Bronchial epithelial cell (primary cell): ENCODE measurements at regions not wholly inside any gene's neighbourhood (a gene's known extent, or its start where the extent isn't known, plus 50 kb on each side); places are given as distances from the start of the nearest gene placed in this dataset.
A peak's percentile ranks its signal among the peaks of the same experiment; 100 is the strongest.

ENCODE experiments used
- DNase-seq: peaks from one replicate; pipeline ENCODE4 v3.0.0-alpha.2; 2010; ENCODE audit warnings: low read depth
- FAIRE-seq: peaks from 2 replicates; lab custom pipeline; 2011; peaks lifted over from hg19 to GRCh38; lab: Jason Lieb, UNC
- H3K27me3 ChIP-seq: 2 replicates; pipeline ENCODE4 v1.5.1; 2011; ENCODE audit warnings: low read length; ENCODE audit not compliant: control insufficient read depth, insufficient read depth
- H3K36me3 ChIP-seq: 2 replicates; pipeline ENCODE4 v1.5.1; 2011; ENCODE audit warnings: low read length; ENCODE audit not compliant: control insufficient read depth, insufficient read depth
- H3K4me3 ChIP-seq: 2 replicates; pipeline ENCODE4 v1.5.1; 2011; ENCODE audit warnings: mild to moderate bottlenecking, low read depth, low read length, control low read depth
- TF ChIP-seq, protein P1 (sequence below): IDR thresholded peaks from 2 replicates; pipeline ENCODE4 v1.5.1; 2011; ENCODE audit warnings: mild to moderate bottlenecking, moderate library complexity, low read length, control low read depth, inconsistent platforms; ENCODE audit not compliant: insufficient read depth, severe bottlenecking

DNA sequence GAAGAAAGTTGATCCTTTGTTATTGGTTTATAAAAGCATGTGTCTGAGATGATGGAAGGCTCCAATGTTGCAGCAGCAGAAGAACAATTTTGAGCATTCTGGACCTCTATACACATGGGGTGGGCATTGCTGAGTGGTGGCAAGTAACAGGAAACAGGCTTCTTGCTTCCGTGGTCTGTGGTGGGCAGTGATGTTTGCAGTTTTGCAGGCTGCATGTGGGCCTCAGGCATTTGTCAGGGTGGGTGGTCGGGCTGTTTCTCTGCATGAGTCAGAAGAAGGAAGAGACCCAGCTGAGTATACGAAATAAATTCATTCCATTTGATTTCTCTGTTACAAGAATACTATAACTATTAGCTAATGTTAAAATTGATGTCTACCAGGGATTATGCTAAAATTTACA, 239.5 kb upstream of the COL3A1 start:
- Histone ChIP-seq H3K27me3 (no peaks in the 10 kb centered on the region), H3K4me3 (no peak overlapping the region), H3K36me3 (no peaks in the 10 kb centered on the region)
- FAIRE-seq (no peak), DNase-seq (no peak)
- TF ChIP-seq, protein P1, sequence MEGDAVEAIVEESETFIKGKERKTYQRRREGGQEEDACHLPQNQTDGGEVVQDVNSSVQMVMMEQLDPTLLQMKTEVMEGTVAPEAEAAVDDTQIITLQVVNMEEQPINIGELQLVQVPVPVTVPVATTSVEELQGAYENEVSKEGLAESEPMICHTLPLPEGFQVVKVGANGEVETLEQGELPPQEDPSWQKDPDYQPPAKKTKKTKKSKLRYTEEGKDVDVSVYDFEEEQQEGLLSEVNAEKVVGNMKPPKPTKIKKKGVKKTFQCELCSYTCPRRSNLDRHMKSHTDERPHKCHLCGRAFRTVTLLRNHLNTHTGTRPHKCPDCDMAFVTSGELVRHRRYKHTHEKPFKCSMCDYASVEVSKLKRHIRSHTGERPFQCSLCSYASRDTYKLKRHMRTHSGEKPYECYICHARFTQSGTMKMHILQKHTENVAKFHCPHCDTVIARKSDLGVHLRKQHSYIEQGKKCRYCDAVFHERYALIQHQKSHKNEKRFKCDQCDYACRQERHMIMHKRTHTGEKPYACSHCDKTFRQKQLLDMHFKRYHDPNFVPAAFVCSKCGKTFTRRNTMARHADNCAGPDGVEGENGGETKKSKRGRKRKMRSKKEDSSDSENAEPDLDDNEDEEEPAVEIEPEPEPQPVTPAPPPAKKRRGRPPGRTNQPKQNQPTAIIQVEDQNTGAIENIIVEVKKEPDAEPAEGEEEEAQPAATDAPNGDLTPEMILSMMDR, result no peak

DNA sequence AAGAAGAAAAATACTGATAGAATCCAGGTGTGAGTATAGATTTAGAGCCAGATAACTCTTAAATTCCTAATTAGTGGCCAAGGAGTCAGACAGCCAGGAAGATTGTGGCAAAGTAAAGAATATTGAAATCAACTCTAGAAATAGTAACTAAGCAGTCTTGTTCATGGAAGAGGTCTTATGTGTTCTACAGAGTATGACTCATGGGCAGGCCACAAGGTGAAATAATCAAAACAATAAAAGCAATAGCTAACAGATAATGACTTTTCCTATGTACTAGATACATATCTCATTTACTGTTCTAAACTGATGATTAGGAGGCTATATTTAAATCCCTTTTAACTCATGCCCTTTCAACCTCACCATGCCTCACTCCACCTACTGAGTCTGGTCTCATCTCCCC, 227.4 kb upstream of the COL3A1 start:
- Histone ChIP-seq H3K27me3 (no peaks in the 10 kb centered on the region), H3K36me3 (no peaks in the 10 kb centered on the region), H3K4me3 (no peak overlapping the region)
- DNase-seq, result peak; percentile 37
- no peak for FAIRE-seq
- TF ChIP-seq, protein P1, result no peak

DNA sequence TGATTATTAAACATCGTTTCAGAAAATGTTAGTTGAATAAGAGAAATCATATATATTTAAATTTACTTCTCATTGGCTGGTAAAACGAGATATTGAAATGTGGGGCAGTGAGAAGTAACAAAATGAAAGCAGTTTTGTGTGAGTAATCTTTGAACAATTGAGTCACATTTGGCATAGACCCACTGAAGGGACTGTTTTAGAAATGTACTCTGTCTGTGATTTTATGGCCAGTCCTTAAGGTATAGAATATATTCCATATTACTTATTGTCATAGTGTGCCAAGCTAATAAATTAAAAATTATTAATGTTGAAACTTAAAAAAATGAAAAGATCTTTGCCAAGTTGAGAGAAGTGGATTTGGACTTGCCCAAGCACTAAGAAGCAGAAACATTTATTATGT, 222.4 kb upstream of the COL3A1 start:
- FAIRE-seq (no peak), DNase-seq (peak; percentile 5)
- TF ChIP-seq, protein P1, result no peak
- Histone ChIP-seq H3K36me3 (no peaks in the 10 kb centered on the region), H3K27me3 (no peaks in the 10 kb centered on the region), H3K4me3 (no peak overlapping the region)

DNA sequence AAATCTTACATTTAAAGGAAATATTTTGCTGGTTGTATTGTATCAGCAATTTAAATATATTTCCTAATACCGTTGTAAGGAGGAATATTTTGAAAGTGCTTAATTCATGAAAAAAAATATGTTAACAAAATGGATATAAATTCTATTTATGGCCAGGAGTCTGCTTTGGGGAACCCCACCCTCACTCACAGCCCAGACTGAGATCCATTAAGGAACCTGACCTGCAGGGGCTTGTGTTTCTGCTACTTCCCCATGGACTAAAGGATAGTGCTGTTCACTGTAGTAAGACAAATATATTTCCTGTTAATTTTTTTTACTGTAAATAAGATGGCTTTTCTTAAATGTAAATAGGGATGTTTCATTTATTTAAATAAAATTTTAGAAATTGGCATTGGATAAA, 221.9 kb upstream of the COL3A1 start:
- DNase-seq (no peak), FAIRE-seq (no peak)
- TF ChIP-seq, protein P1, result no peak
- no peak overlapping the region for H3K4me3 ChIP-seq
- H3K36me3 ChIP-seq, result no peaks in the 10 kb centered on the region
- H3K27me3 ChIP-seq, result no peaks in the 10 kb centered on the region

DNA sequence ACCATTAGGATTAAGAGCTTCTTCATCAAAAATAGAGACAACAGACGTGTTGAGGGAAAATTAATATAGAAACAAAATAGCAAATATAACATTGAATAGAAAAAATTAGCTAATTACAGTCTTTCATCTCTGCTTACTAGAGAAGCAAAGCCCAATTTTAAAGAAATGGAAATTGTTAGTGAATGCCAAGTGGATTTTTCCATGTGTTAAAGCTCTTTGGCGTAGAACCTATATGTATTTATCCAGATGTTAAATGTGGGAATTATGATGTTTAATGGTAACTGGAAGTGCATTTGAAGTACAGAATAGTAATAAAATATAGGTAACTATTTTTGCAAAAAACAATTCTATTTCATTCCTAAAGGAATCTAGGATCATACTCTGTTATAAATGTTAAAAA, 212.0 kb upstream of the COL3A1 start:
- H3K27me3 ChIP-seq, result no peaks in the 10 kb centered on the region
- H3K4me3 ChIP-seq, result no peak overlapping the region
- FAIRE-seq, result no peak
- DNase-seq, result no peak
- no peaks in the 10 kb centered on the region for H3K36me3 ChIP-seq
- TF ChIP-seq, protein P1, result no peak
